AG04450 (cell line): ENCODE measurements at regions not wholly inside any gene's neighbourhood (a gene's known extent, or its start where the extent isn't known, plus 50 kb on each side); places are given as distances from the start of the nearest gene placed in this dataset.

ENCODE experiments used
- CTCF ChIA-PET: fragments of 300-600, 350-600 bp; formaldehyde crosslinking; extraction: SDS; loops from one replicate; lab custom pipeline; 2022; ENCODE audit warnings: antibody characterized with exemption, inconsistent platforms; lab: Charles Lee
- POLR2A ChIA-PET: fragments of 350-600 bp; formaldehyde crosslinking; extraction: SDS; loops from one replicate; lab custom pipeline; 2021; ENCODE audit warnings: antibody characterized with exemption, inconsistent platforms; lab: Yijun Ruan, JAX
- DNase-seq: peaks from one replicate; pipeline ENCODE4 v3.0.0-alpha.2; 2011; ENCODE audit warnings: low read depth, low spot score
- H3K27ac ChIP-seq: one replicate; pipeline ENCODE4 v1.5.1; 2012; ENCODE audit warnings: low read depth, low read length, control low read depth
- H3K27me3 ChIP-seq: one replicate; pipeline ENCODE4 v1.6.0; 2012; ENCODE audit warnings: low read length; ENCODE audit not compliant: control insufficient read depth, insufficient read depth
- H3K4me3 ChIP-seq: 2 replicates; pipeline ENCODE4 v1.5.1; 2011; ENCODE audit warnings: mild to moderate bottlenecking, low read depth, low read length, control low read depth
- H3K9me3 ChIP-seq: 2 replicates; pipeline ENCODE4 v1.5.1; 2012; ENCODE audit warnings: low read length; ENCODE audit not compliant: control insufficient read depth, insufficient read depth
- CTCF ChIP-seq: IDR thresholded peaks from 2 replicates; pipeline ENCODE4 v1.5.1; 2011; ENCODE audit warnings: low read depth, low read length, control low read depth, inconsistent platforms

GRCh38 chr13:44088991-44089413 lies 209.3 kb downstream of the LACC1 start:
- no peak overlapping the region for H3K4me3 ChIP-seq
- no peak for TF ChIP-seq CTCF
- POLR2A ChIA-PET, result no interaction called here
- CTCF ChIA-PET, result no interaction called here
- H3K27ac ChIP-seq, result no peak overlapping the region
- H3K9me3 ChIP-seq, result no peaks in the 10 kb centered on the region
- no peaks in the 10 kb centered on the region for H3K27me3 ChIP-seq
- DNase-seq, result no peak

- TF ChIP-seq CTCF, result no peak
- DNase-seq, result no peak
- H3K9me3 ChIP-seq, result no peaks in the 10 kb centered on the region
- ChIA-PET CTCF (no interaction called here), POLR2A (no interaction called here)
- H3K27me3 ChIP-seq, result no peaks in the 10 kb centered on the region
- H3K27ac ChIP-seq, result no peak overlapping the region
- no peak overlapping the region for H3K4me3 ChIP-seq
These were observed 209.7 kb downstream of the LACC1 start for GRCh38 chr13:44089452-44089851.

- Histone ChIP-seq H3K4me3 (no peak overlapping the region), H3K27ac (no peak overlapping the region), H3K9me3 (no peaks in the 10 kb centered on the region), H3K27me3 (no peaks in the 10 kb centered on the region)
- ChIA-PET POLR2A (no interaction called here), CTCF (no interaction called here)
- DNase-seq, result no peak
- TF ChIP-seq CTCF, result no peak
These were observed 212.6 kb downstream of the LACC1 start for GRCh38 chr13:44092078-44092970.

- ChIA-PET POLR2A (interaction anchor here (0.7 to 1.2 kb wide), 3 partner anchors 48 to 1319 kb away, joined by 3 to 5 read pairs (median 4); no protein-coding TSS in a partner anchor), CTCF (no interaction called here)
- no peak for DNase-seq
These were observed 214.2 kb downstream of the LACC1 start for GRCh38 chr13:44093607-44094564.

More at GRCh38 chr13:44093607-44094564, 214.2 kb downstream of the LACC1 start:
- H3K4me3 ChIP-seq, result no peak overlapping the region
- no peaks in the 10 kb centered on the region for H3K27me3 ChIP-seq
- TF ChIP-seq CTCF, result no peak
- H3K27ac ChIP-seq, result no peak overlapping the region
- H3K9me3 ChIP-seq, result no peaks in the 10 kb centered on the region
